HTR-8/SVneo (cell line): ENCODE measurements at regions not wholly inside any gene's neighbourhood (a gene's known extent, or its start where the extent isn't known, plus 50 kb on each side); places are given as distances from the start of the nearest gene placed in this dataset.
A peak's percentile ranks its signal among the peaks of the same experiment; 100 is the strongest.
"Not testable (repeated sequence)": the region's sequence is repeated elsewhere in the genome, so short reads cannot be mapped to it uniquely, and the experiment has no call there.

Experiments
- DNase-seq: peaks from one replicate; pipeline ENCODE4 v3.0.0; 2011; ENCODE audit warnings: low spot score, mixed read lengths; ENCODE audit not compliant: insufficient read length
- FAIRE-seq: peaks from 2 replicates; lab custom pipeline; 2011; peaks lifted over from hg19 to GRCh38; lab: Jason Lieb, UNC

- DNase-seq (no peak), FAIRE-seq (no peak)
Measured at GRCh38 chr6:6829872-6830685, 241.6 kb downstream of the LY86 start.

GRCh38 chr6:6830686-6831063 lies 242.2 kb downstream of the LY86 start:
- not testable (repeated sequence) for FAIRE-seq, DNase-seq

DNA sequence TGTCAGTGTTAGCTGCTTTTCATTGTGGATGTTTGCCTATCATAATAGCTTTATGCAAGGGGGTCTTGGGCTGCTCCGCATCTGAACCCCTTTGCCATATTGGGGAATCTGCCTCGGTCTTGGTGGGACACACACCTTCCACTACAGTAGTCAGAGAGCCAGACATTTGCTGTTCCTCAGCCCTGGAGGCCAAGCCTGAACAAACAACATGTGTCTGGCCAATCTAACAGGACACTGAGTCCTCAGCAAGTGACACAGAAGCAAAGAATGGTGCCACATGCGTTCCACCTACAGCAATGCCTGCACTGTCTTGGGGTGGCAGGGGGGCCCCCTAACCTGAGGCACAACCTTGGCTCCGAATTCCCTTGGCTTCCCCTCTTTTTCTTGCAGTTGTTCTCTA lies 243.9 kb downstream of the LY86 start:
- no peak for FAIRE-seq
- no peak for DNase-seq

DNA sequence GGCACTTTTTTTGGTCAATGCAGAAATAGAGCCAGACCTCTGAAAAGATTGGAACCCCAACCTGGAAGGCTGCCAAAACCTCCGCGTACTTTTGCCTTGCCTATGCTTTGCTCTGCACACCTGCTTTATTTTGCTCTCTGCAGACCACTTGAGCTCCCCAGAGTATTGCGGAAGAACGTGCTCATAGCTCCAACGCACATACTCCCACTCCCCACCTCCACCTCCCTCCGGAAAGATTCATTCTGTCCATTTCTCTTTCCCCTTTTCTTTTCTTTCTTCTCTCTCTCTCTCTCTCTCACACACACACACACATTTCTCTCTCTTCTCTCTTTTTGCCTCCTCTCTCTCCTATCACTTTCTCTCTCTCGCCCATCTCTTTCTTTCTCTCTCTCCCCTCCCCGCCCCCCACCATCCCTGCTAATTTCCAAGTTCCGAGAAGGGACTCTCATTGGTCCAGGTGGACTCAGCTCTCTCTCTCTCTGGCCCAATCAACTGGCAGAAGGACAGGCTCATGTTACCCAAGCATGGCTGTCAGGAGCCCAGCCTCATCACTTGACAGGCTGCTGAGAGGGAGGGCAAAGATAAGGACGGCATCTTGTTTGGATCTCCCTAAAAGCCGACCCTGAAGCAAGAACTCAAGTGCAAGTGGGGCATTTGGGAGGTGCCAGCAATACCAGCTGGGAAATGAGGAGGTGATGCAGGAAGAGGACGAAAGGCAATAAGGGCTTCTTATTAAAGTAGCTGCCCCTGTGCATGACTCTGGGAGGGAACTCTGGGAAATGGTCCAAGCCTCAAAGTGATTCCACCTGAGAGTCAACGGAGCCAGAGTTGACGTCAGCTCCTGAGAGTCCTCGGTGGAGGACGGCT lies 246.1 kb downstream of the LY86 start:
- FAIRE-seq = no peak

GRCh38 chr6:6835223-6835503 lies 246.6 kb downstream of the LY86 start:
- DNase-seq = no peak
- FAIRE-seq = no peak

More for the DNA sequence above, 246.1 kb downstream of the LY86 start:
- no peak for DNase-seq

- no peak for FAIRE-seq
- no peak for DNase-seq
Measured at GRCh38 chr6:6836609-6837406, 248.3 kb downstream of the LY86 start.

DNA sequence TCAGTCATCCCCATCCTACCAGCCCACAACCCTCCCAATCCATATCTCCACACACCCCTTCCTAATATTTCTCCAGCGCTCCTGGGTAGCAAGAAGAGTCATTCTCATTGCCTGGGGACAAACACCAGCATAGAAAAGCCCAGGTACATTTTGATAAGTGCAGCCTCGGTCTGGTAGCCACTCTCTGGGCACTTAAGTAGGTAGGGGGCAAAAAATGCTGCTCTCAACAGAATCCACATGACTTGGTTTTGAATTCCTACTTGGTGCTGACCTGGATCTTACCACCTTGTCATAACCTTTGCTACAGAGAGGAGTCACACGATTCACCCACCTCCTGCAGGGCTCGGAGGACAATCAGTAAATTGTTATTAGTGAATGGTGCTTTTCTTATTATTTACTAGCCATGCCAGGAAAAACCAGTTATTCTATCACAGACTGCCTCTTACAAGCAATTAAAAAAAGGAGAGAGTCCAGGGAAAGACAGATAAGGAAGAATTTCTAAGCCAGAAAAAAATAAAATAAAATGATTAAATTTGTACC lies 249.1 kb downstream of the LY86 start:
- no peak for DNase-seq
- FAIRE-seq = no peak

- no peak for DNase-seq
- peak; percentile 13 for FAIRE-seq
Measured at GRCh38 chr6:6840831-6841291, 252.3 kb downstream of the LY86 start.

GRCh38 chr6:6841571-6841970 lies 253.1 kb downstream of the LY86 start:
- DNase-seq (no peak), FAIRE-seq (no peak)

GRCh38 chr6:6842291-6842690 lies 253.8 kb downstream of the LY86 start:
- DNase-seq (no peak), FAIRE-seq (no peak)

- no peak for FAIRE-seq
- DNase-seq = peak; percentile 31
Measured at GRCh38 chr6:6843057-6843627, 254.6 kb downstream of the LY86 start.

DNA sequence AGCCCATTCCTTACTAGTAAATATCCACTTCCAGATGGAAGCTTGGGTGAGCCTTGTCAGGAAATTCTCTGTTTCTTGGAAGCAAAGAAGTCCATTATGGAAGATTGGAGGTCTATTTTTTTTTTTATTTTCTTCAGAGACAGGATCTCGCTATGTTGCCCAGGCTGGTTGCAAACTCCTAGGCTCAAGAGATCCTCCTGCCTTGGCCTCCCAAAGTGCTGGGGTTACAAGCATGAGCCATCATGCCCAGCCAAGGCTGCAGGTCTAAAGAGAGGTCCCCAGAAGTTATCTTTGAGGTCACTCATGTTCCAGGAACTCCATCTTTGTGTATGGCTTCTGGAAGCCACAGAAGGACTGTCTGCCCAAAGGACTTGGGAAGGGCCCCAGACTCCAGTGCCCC lies 255.3 kb downstream of the LY86 start:
- DNase-seq (no peak), FAIRE-seq (no peak)

DNA sequence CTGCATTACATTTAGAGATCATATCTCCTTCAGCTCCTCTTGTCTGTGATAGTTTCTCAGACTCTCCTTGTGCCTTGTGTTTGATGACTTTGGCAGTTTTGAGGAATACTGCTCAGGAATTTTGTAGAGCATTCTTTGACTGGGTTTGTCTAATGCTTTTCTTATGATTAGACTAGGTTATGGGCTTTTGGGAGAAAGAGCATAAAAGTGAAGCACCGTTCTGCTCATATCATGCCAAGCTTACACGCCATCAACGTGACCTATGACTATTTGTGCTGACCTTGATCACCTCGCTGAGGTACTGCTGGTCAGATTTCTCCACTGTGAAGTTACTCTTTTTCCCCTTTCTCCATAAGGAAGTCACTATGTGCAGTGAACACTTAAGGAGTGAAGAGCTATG lies 256.0 kb downstream of the LY86 start:
- DNase-seq (no peak), FAIRE-seq (no peak)

DNA sequence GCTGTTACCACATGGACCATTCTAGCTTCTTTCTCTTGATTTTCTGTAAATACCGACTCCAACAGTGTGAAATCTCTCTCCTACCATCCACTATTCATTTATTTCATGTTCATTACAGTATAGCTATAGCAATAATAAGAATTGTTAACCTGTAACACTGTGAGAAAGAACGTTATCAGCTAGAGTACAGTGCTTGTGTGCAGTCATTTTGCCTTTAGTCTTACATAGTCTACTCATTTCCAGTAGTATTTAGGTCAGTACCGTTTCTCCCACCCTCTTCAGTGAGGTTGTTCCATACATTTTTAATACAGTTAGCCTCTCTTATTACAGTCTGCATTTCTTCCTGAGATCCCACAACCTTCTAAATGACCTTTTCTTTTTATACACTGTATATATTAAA lies 257.1 kb downstream of the LY86 start:
- no peak for FAIRE-seq
- no peak for DNase-seq

- no peak for FAIRE-seq
- no peak for DNase-seq
Measured at GRCh38 chr6:6847591-6847990, 259.1 kb downstream of the LY86 start.

DNA sequence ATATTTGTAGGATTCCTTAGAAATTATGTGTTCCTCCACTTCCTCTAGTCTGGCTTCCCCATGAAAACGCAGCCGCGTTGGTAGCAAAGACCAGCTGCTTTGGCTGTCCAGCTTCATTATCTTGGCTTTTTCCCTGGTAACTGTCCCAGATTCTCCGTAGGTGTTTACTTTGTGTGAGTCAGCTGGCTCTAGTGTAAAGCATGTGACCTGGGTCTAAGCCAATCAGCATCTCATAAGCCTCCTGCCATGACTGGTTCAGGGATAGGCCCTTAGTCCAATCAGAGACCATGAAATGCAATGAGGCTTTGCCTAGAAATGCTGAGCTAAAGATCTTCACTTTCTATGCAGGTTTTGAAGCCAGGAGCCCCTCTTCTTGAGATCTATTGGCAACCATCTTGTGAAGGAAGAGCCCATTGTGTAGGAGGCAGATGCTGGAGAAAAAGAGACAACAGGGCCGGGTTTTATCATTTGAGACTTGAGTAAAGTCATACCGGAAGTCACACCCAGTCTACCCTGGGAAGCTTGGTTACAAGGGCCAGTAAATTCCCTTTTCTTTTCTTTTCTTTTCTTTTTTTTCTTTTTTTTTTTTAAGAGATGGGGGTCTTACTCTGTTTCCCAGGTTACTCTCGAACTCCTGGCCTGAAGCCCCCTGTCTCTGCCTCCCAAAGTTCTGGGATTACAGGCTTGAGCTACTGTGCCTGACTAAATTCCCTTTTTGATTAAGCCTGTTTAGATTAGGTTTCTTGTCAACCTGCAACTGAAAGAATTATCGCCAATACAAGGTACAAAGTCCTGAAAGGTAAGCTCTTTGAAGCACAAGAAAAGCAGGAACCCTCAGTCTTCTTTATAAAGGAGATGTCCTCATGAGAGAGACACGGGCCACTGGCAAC lies 256.5 kb upstream of the RREB1 start:
- DNase-seq (peak; percentile 78), FAIRE-seq (no peak)

GRCh38 chr6:6851949-6852261 lies 255.9 kb upstream of the RREB1 start:
- FAIRE-seq (no peak), DNase-seq (no peak)

GRCh38 chr6:6856538-6857523 lies 250.9 kb upstream of the RREB1 start:
- no peak for FAIRE-seq
- no peak for DNase-seq
